Hepatocyte (in vitro differentiated cells): ENCODE measurements at regions not wholly inside any gene's neighbourhood (a gene's known extent, or its start where the extent isn't known, plus 50 kb on each side); places are given as distances from the start of the nearest gene placed in this dataset.

ENCODE experiments used
- DNase-seq: peaks from one replicate; pipeline ENCODE4 v3.0.0-alpha.2; 2016; ENCODE audit warnings: low spot score
- H2AFZ ChIP-seq: fragments of 200-600 bp; sonication (generic); 2 replicates; pipeline ENCODE4 v1.6.0; 2016; ENCODE audit warnings: antibody characterized with exemption, mild to moderate bottlenecking
- H3K27ac ChIP-seq: fragments of 200-600 bp; sonication (generic); 2 replicates; pipeline ENCODE4 v1.5.1; 2016; ENCODE audit warnings: mild to moderate bottlenecking
- H3K27me3 ChIP-seq: fragments of 200-600 bp; sonication (generic); 2 replicates; pipeline ENCODE4 v1.6.1; 2016
- H3K36me3 ChIP-seq: fragments of 200-600 bp; sonication (generic); replicated peaks from 2 replicates; pipeline ENCODE4 v1.5.1; 2016; ENCODE audit warnings: low read depth; ENCODE audit not compliant: insufficient read depth
- H3K4me1 ChIP-seq: fragments of 200-600 bp; sonication (generic); 2 replicates; pipeline ENCODE4 v1.5.1; 2016; ENCODE audit warnings: mild to moderate bottlenecking, moderate library complexity; ENCODE audit not compliant: insufficient read depth
- H3K4me2 ChIP-seq: fragments of 200-600 bp; sonication (generic); 2 replicates; pipeline ENCODE4 v1.6.0; 2016
- H3K4me3 ChIP-seq: fragments of 200-600 bp; sonication (generic); 2 replicates; pipeline ENCODE4 v1.5.1; 2016; ENCODE audit warnings: mild to moderate bottlenecking
- H3K79me2 ChIP-seq: fragments of 200-600 bp; sonication (generic); 2 replicates; pipeline ENCODE4 v1.6.0; 2017; ENCODE audit warnings: mild to moderate bottlenecking
- H3K9me2 ChIP-seq: fragments of 200-600 bp; sonication (generic); replicated peaks from 2 replicates; pipeline ENCODE4 v1.6.0; 2017; ENCODE audit warnings: mild to moderate bottlenecking; ENCODE audit not compliant: insufficient read depth
- H3K9me3 ChIP-seq: fragments of 200-600 bp; sonication (generic); 2 replicates; pipeline ENCODE4 v1.5.1; 2016; ENCODE audit warnings: low read depth, mild to moderate bottlenecking
- H4K20me1 ChIP-seq: fragments of 200-600 bp; sonication (generic); 2 replicates; pipeline ENCODE4 v1.6.0; 2016; ENCODE audit warnings: mild to moderate bottlenecking; ENCODE audit not compliant: insufficient read depth, poor library complexity, severe bottlenecking
- EZH2 ChIP-seq: fragments of 200-600 bp; sonication (generic); IDR thresholded peaks from 2 replicates; pipeline ENCODE4 v1.6.1; 2016; ENCODE audit warnings: antibody characterized with exemption, mild to moderate bottlenecking, borderline replicate concordance
- EZH2phosphoT487 ChIP-seq: fragments of 200-600 bp; sonication (generic); IDR thresholded peaks from one replicate; pipeline ENCODE4 v1.6.1; 2018; ENCODE audit warnings: antibody characterized with exemption, mild to moderate bottlenecking, low read depth, moderate library complexity; ENCODE audit not compliant: unreplicated experiment, severe bottlenecking
- WGBS: methylation state at CpG from one replicate; pipeline ENCODE4 v1.1.6; 2016; ENCODE audit warnings: low lambda C conversion rate; ENCODE audit errors: missing lambda C conversion rate; 5-methylcytosine and 5-hydroxymethylcytosine counted together
- TF ChIP-seq, protein P1 (sequence below): fragments of 200-600 bp; sonication (generic); IDR thresholded peaks from 2 replicates; pipeline ENCODE4 v1.5.1; 2016; ENCODE audit warnings: antibody characterized with exemption, mild to moderate bottlenecking; ENCODE audit not compliant: poor library complexity

DNA sequence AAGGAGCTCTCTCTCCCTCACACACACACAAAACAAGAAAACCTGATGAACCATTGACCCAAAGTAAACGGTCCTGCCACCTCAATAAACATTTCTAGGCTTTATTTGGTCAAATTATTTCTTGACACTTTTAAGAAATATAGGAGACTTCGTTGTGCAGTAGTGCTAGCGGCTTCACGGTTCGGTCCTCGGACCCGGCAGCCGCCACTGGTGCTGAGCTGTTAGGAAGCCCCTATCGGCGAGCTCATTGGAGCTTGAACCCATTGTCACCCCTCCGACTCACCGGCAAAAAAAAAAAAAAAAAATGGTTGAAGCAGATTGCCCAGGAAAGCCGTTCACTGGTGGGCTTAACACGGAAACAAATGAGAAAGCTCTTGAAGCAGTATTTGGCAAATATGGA, 1695.6 kb upstream of the ACO1 start:
- no peak overlapping the region for H3K4me3 ChIP-seq
- H3K4me1 ChIP-seq = no peaks in the 10 kb centered on the region
- H3K9me2 ChIP-seq = no peaks in the 10 kb centered on the region
- H3K27me3 ChIP-seq = no peaks in the 10 kb centered on the region
- H3K27ac ChIP-seq = no peak overlapping the region
- WGBS = 95% methylated on average over 14 of the region's 14 CpGs
- no peaks in the 10 kb centered on the region for H3K79me2 ChIP-seq
- DNase-seq = no peak
- H4K20me1 ChIP-seq = no peaks in the 10 kb centered on the region
- no peak overlapping the region for H2AFZ ChIP-seq
- H3K4me2 ChIP-seq = no peak overlapping the region
- TF ChIP-seq, protein P1, sequence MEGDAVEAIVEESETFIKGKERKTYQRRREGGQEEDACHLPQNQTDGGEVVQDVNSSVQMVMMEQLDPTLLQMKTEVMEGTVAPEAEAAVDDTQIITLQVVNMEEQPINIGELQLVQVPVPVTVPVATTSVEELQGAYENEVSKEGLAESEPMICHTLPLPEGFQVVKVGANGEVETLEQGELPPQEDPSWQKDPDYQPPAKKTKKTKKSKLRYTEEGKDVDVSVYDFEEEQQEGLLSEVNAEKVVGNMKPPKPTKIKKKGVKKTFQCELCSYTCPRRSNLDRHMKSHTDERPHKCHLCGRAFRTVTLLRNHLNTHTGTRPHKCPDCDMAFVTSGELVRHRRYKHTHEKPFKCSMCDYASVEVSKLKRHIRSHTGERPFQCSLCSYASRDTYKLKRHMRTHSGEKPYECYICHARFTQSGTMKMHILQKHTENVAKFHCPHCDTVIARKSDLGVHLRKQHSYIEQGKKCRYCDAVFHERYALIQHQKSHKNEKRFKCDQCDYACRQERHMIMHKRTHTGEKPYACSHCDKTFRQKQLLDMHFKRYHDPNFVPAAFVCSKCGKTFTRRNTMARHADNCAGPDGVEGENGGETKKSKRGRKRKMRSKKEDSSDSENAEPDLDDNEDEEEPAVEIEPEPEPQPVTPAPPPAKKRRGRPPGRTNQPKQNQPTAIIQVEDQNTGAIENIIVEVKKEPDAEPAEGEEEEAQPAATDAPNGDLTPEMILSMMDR = no peak
- no peak for TF ChIP-seq EZH2phosphoT487
- TF ChIP-seq EZH2 = no peak
- no peaks in the 10 kb centered on the region for H3K36me3 ChIP-seq
- no peaks in the 10 kb centered on the region for H3K9me3 ChIP-seq

DNA sequence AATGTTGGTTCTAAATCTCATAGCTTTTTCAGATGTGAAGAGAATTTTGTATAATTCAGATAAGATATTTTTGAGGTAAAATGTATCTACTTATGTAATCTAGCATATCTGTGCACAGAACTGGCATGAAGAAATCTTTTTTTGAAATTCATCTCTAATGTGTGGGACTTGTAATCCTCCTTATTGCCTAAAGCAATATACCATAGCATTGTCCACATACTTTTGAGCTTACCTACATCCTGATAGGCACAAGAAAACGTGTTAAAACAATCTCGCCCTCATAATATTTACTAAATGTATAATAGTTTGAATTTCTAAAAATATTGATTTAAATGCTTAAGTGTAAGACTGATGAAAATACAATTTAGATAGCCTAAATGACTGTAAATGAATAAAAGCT, 1686.5 kb upstream of the ACO1 start:
- Histone ChIP-seq H3K79me2 (no peaks in the 10 kb centered on the region), H4K20me1 (no peaks in the 10 kb centered on the region), H3K27me3 (no peaks in the 10 kb centered on the region), H3K4me2 (no peak overlapping the region), H3K4me1 (no peaks in the 10 kb centered on the region), H3K27ac (no peak overlapping the region), H3K4me3 (no peak overlapping the region), H3K36me3 (no peaks in the 10 kb centered on the region), H3K9me3 (no peaks in the 10 kb centered on the region), H2AFZ (no peak overlapping the region), H3K9me2 (no peaks in the 10 kb centered on the region)
- 72% methylated on average over 2 of the region's 2 CpGs for whole genome bisulfite sequencing
- DNase-seq = no peak
- TF ChIP-seq, protein P1 = no peak
- TF ChIP-seq EZH2 = no peak
- no peak for TF ChIP-seq EZH2phosphoT487

DNA sequence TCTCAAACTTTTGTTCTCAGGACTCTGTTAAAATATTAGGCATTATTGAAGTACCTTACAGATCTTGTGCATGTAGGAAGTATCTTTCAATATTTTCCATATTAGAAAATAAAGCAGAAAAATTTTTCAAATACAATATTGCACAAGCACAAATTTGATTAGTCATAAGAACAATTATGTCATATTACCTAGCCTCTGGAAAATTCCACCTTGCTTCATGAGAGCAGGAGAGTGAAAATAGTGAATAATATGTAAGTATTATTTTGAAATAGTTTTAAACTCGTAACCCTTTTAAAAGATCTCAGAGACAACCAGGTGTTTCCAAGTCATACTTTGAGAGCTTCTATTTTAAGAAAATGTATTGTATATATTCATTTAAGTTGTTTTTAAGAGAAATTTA, 1672.9 kb upstream of the ACO1 start:
- H3K27me3 ChIP-seq = no peaks in the 10 kb centered on the region
- H3K9me3 ChIP-seq = no peaks in the 10 kb centered on the region
- no peaks in the 10 kb centered on the region for H4K20me1 ChIP-seq
- TF ChIP-seq, protein P1 = no peak
- TF ChIP-seq EZH2 = no peak
- no peak for TF ChIP-seq EZH2phosphoT487
- no peaks in the 10 kb centered on the region for H3K36me3 ChIP-seq
- H3K4me1 ChIP-seq = no peaks in the 10 kb centered on the region
- WGBS = 94% methylated on average over 1 of the region's 1 CpG
- no peak overlapping the region for H3K4me3 ChIP-seq
- no peaks in the 10 kb centered on the region for H3K9me2 ChIP-seq
- DNase-seq = no peak
- H2AFZ ChIP-seq = no peak overlapping the region
- no peaks in the 10 kb centered on the region for H3K79me2 ChIP-seq
- H3K27ac ChIP-seq = no peak overlapping the region
- H3K4me2 ChIP-seq = no peak overlapping the region

DNA sequence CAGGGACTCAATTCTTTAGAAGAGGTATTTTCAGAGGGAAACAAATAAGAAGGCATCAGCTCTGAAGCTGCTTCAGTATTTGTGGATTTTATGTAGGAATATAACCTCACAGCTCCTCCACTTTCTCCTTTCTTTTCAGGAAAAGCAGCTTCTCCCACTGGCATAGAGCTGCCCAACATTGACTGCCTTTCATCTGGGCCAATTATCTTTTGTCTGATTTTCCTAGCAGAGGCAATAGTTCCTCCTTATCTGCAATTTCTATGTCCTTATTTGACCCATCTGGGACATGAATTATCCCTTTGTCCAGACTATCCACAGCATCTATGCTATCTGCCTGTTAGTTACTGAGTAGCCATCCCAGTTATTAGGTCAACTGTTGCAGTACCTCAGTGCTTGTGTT, 1671.2 kb upstream of the ACO1 start:
- Histone ChIP-seq H3K36me3 (no peaks in the 10 kb centered on the region), H3K27me3 (no peaks in the 10 kb centered on the region), H3K9me3 (no peaks in the 10 kb centered on the region), H3K9me2 (no peaks in the 10 kb centered on the region), H3K4me1 (no peaks in the 10 kb centered on the region), H3K79me2 (no peaks in the 10 kb centered on the region), H2AFZ (no peak overlapping the region), H3K27ac (no peak overlapping the region), H3K4me3 (no peak overlapping the region), H3K4me2 (no peak overlapping the region), H4K20me1 (no peaks in the 10 kb centered on the region)
- no peak for DNase-seq
- TF ChIP-seq, protein P1 = no peak
- no peak for TF ChIP-seq EZH2
- TF ChIP-seq EZH2phosphoT487 = no peak
